Stimulated activated effector memory CD8-positive, alpha-beta T cell treated with anti-CD3 and anti-CD28 coated beads, Interleukin-12 subunit alpha, Interleukin-12 subunit beta, amount 100 ng/mL, for 72 hours (primary cell): ENCODE measurements at regions not wholly inside any gene's neighbourhood (a gene's known extent, or its start where the extent isn't known, plus 50 kb on each side); places are given as distances from the start of the nearest gene placed in this dataset.
A peak's percentile ranks its signal among the peaks of the same experiment; 100 is the strongest.

ENCODE experiments used
- ATAC-seq: fragments of 150-1000 bp; cut with Tn5 transposase; 2 replicates; pipeline ENCODE4 v1.10.0; 2021
- DNase-seq, 2 donors: peaks; one replicate each; pipeline ENCODE4 v3.0.0; 2021 to 2022; ENCODE audit warnings: low spot score in 2 of 2
- H3K27ac Mint-ChIP-seq: one replicate; pipeline ENCODE4 v1.8.0; 2022; ENCODE audit warnings: mild to moderate bottlenecking, mixed read lengths
- H3K36me3 Mint-ChIP-seq: one replicate; pipeline ENCODE4 v1.8.0; 2022; ENCODE audit warnings: mild to moderate bottlenecking, mixed read lengths
- H3K4me1 Mint-ChIP-seq: one replicate; pipeline ENCODE4 v1.8.0; 2022; ENCODE audit warnings: mixed read lengths
- H3K4me3 Mint-ChIP-seq: one replicate; pipeline ENCODE4 v1.8.0; 2022; ENCODE audit warnings: mild to moderate bottlenecking, mixed read lengths
- H3K9me3 Mint-ChIP-seq: one replicate; pipeline ENCODE4 v1.8.0; 2022; ENCODE audit warnings: mixed read lengths

DNA sequence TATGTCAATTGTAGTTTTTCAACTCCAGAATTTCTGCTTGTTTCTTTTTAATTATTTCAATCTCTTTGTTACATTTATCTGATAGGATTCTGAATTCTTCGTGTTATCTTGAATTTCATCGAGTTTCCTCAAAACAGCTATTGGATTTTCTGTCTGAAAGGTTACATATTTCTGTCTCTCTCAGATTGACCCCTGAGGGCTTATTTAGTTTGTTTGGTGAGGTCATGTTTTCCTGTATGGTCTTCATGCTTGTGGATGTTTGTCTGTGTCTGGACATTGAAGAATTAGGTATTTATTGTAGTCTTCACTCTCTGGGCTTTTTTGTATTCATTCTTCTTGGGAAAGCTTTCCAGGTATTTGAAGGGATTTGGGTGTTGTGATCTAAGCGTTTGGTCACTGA is 85.6 kb downstream of the SNAPC1 start:
- no peak overlapping the region for H3K27ac Mint-ChIP-seq
- no peaks in the 10 kb centered on the region for H3K9me3 Mint-ChIP-seq
- no peaks in the 10 kb centered on the region for H3K36me3 Mint-ChIP-seq
- ATAC-seq (no peak), DNase-seq (no peak)
- no peak overlapping the region for H3K4me3 Mint-ChIP-seq
- H3K4me1 Mint-ChIP-seq: no peaks in the 10 kb centered on the region

DNA sequence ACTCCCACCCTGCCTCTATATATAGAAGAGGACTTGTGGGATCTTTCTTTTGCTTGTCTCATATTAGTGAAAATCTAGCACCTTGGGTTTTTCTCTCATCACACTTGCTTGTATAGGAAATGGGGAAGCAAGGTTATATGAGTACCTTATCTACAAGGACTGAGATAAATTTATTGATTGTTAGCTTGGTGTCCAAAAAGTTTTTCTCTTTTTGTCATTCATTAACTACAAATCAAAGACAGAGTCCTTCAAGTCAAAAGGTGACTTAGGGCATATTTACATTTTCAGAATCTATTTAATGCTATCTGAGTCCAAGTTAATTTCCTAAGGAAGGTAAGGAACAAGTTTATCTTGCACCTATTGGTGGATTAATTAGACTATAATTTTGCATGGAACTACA is 92.7 kb downstream of the SNAPC1 start:
- Mint-ChIP-seq H3K27ac (no peak overlapping the region), H3K4me1 (no peaks in the 10 kb centered on the region), H3K36me3 (no peaks in the 10 kb centered on the region), H3K4me3 (no peak overlapping the region), H3K9me3 (no peaks in the 10 kb centered on the region)
- ATAC-seq (no peak), DNase-seq (no peak)

DNA sequence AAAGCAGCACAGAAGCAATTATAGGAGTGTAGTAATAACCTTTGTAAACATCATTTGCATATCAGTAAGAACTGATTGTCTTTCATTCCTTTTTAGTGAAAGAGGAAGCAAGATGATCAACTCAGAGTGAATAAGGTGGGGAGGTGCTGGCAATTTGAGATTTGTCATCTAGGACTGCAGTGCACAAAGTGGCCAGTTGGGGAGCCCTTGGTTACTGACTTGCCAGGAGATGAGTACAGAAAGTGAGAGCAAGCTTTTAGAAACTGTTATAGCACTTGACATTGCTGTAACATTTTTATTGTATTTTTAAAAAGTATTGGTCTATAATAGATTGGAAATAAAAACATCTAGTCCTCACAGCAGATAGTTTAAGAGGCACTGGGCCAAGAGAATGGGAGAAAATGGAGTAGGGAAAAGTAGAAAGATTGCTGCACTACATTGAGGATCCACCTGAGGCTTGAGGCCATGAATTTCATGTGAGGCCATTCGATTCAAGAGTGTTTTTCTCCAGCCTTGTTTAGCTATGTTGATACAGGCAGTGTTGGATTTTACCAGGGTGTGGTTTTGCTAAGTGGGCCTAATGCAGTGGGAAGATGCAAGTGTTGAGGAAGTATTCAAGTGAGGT is 98.2 kb downstream of the SNAPC1 start:
- no peaks in the 10 kb centered on the region for H3K36me3 Mint-ChIP-seq
- no peaks in the 10 kb centered on the region for H3K4me1 Mint-ChIP-seq
- no peak overlapping the region for H3K27ac Mint-ChIP-seq
- no peaks in the 10 kb centered on the region for H3K9me3 Mint-ChIP-seq
- ATAC-seq (peak; percentile 91), DNase-seq (peak; percentile 45 to 82)
- H3K4me3 Mint-ChIP-seq: no peak overlapping the region

DNA sequence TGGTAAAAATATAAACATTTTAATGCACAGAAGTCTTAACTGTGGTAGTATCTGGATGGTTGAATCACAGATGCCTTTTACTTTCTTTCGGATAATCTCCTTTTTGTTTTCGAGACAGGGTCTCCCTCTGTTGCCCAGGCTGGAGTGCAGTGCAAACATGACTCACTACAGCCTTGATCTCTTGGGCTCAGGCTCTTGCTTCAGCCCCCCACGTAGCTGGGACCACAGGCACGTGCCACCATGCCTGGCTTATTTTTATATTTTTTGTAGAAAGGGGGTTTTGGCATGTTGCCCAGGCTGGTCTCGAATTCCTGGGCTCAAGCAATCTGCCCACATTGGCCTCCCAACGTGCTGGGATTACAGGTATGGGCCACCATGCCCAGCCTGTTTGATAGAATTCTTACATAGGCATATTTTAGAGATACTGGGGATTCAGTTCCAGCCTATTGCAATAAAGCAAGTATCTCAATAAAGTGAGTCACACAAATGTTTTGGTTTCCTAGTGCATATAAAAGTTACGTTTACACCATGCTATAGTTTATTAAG is 99.2 kb downstream of the SNAPC1 start:
- H3K4me3 Mint-ChIP-seq: no peak overlapping the region
- H3K9me3 Mint-ChIP-seq: no peaks in the 10 kb centered on the region
- no peak for DNase-seq
- ATAC-seq: no peak
- H3K27ac Mint-ChIP-seq: no peak overlapping the region
- H3K36me3 Mint-ChIP-seq: no peaks in the 10 kb centered on the region
- H3K4me1 Mint-ChIP-seq: no peaks in the 10 kb centered on the region

DNA sequence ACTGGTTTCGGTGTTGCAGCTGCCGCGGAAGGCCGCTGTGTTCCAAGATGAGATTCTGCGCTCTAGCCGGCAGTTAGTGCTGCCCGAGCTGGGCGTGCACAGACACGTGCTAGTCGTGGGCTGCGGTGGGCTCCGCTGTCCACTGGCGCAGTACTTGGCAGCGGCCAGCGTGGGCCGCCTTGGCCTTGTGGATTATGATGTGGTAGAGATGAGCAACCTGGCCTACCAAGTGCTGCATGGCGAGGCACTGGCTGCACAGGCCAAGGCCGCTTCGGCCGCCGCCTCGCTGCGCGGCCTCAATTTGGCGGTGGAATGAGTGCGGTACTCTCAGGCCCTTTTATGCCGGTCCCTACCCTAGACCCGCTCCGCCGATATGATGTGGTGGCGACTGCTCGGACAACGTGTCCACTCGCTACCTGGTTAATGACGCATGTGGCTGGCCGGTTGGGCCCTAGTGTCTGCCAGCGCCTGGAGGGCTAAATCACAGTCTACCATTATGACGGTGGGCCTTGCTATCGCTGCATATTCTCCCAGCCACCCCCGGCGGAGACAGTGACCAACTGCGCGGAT is 102.2 kb downstream of the SNAPC1 start:
- no peak overlapping the region for H3K4me3 Mint-ChIP-seq
- ATAC-seq (no peak), DNase-seq (no peak)
- no peaks in the 10 kb centered on the region for H3K4me1 Mint-ChIP-seq
- no peaks in the 10 kb centered on the region for H3K9me3 Mint-ChIP-seq
- H3K27ac Mint-ChIP-seq: no peak overlapping the region
- H3K36me3 Mint-ChIP-seq: no peaks in the 10 kb centered on the region

DNA sequence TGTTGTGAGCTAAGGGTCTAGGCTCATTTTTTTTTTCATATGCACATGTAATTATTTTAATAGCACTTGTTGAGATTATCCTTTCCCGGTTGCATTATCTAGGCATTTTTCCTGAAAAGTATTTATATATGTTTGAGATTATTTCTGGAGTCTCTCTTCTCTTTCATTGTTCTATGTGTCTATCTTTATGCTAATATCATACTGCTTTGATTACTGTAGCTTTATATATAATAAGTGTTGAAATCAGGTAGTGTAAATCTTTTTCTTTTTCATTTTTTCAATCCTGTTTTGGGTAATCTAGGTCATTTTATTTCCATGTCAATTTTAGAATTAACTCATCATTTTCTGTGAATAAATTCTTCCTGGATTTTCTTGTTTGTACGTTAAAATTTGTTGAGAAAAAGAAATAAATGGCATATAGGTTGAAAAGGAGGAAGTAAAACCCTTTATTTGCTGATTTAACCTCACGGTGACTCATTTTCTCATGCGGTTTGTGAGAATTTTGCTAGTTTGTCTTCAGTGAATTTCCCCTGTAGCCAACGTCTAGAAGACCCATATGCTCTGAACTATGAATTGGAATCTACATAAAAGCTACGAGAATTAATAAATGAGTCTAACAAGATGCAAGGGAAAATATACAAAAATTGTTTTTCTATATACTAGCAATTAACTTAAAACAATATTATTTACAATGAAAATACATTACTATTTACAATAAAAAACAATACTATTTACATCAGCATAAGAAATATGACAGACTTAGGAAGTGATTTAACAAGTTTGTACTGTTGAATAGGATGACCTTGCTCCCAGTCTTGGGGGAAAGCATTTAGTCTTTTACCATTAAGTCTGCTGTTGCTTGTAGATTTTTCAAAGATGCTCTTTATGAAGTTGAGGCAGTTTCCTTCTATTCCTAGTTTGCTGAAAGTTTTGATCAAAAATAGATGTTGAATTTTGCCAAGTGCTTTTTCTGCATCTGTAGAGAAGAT is 105.0 kb downstream of the SNAPC1 start:
- Mint-ChIP-seq H3K4me1 (no peaks in the 10 kb centered on the region), H3K36me3 (no peaks in the 10 kb centered on the region), H3K27ac (no peak overlapping the region), H3K9me3 (peaks cover 14% of the 10 kb centered on the region), H3K4me3 (no peak overlapping the region)
- no peak for DNase-seq
- ATAC-seq: no peak

DNA sequence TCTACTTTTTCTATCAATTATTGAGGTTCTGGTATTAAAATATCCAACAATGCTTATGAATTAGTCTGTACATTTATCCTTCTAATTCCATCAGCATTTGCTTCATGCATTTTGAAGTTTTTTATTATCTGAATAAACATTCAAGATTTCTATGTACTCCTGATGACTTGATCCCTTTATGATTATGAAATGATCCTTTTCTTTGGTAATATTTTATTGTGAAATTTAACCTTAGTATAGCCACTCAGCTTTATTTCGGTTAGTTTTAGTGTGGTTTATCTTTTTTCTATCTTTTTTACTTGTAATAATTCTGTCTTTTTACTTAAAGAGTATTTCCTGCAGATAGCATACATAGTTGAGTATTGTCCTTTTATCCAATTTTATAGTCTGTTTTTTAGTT is 106.6 kb downstream of the SNAPC1 start:
- Mint-ChIP-seq H3K27ac (no peak overlapping the region), H3K4me1 (no peaks in the 10 kb centered on the region), H3K9me3 (peaks cover 14% of the 10 kb centered on the region), H3K4me3 (no peak overlapping the region), H3K36me3 (no peaks in the 10 kb centered on the region)
- DNase-seq: no peak
- ATAC-seq: no peak

DNA sequence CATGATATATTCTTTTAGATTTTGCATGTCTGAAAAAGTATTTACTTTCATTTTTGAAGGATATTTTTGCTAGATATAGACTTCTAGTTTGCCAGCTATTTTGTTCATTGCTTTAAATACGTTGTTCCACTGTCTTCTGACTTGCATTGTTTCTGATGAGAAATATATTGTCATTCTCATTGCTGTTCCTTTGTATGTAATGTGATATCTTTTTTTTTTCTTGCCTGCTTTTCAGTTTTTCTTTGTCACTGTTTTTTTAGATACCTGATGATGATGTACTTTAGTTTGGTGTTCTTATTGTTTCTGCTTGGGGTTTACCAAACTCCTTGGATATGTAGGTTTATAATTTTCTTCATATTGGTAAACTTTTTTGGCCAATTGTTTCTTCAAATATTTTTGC is 107.9 kb downstream of the SNAPC1 start:
- Mint-ChIP-seq H3K9me3 (peaks cover 14% of the 10 kb centered on the region), H3K36me3 (no peaks in the 10 kb centered on the region), H3K27ac (no peak overlapping the region), H3K4me1 (no peaks in the 10 kb centered on the region), H3K4me3 (no peak overlapping the region)
- DNase-seq: no peak
- ATAC-seq: no peak

DNA sequence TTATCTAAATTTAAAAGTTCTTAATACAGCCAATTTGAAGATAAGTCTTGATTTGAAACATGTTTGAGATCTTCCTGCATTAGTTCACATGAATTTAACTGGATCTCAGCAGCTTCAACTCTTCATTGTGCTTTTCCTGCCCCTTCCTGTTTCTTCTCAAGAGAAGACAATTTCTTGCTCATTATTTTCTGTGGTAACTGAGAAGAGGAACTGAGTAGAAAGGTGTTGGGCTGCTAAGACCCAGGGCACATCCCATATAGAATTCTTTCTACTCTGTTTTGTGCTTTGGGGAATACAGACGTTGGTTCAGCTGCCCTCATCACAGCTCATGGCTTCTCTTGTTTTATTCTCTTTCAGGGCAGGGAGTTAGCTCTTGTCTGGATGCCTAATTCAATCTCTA is 110.2 kb downstream of the SNAPC1 start:
- Mint-ChIP-seq H3K4me3 (no peak overlapping the region), H3K36me3 (no peaks in the 10 kb centered on the region), H3K9me3 (peaks cover 14% of the 10 kb centered on the region), H3K4me1 (no peaks in the 10 kb centered on the region), H3K27ac (no peak overlapping the region)
- DNase-seq (no peak), ATAC-seq (no peak)

DNA sequence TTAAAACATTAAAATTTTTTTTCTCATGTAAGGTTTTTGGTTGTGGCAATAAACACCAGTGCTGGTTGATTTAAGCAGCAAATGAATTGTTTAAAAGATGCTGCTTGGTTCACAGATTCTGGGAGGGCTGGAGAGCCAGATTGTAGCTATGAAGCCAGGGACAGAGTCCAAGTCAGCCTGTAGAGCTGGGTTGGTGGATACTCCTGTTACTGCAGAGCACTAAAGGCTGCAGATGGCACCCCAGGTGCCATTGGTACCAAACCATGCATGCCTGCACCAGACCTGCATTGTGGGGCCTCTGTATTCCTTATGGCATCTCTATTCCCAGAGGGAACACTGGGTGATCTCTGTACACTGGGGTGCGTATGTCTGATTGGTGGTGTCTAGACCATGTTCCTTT is 113.3 kb downstream of the SNAPC1 start:
- ATAC-seq: no peak
- Mint-ChIP-seq H3K27ac (no peak overlapping the region), H3K4me1 (no peaks in the 10 kb centered on the region), H3K9me3 (peaks cover 8% of the 10 kb centered on the region), H3K4me3 (no peak overlapping the region), H3K36me3 (no peaks in the 10 kb centered on the region)
- no peak for DNase-seq

DNA sequence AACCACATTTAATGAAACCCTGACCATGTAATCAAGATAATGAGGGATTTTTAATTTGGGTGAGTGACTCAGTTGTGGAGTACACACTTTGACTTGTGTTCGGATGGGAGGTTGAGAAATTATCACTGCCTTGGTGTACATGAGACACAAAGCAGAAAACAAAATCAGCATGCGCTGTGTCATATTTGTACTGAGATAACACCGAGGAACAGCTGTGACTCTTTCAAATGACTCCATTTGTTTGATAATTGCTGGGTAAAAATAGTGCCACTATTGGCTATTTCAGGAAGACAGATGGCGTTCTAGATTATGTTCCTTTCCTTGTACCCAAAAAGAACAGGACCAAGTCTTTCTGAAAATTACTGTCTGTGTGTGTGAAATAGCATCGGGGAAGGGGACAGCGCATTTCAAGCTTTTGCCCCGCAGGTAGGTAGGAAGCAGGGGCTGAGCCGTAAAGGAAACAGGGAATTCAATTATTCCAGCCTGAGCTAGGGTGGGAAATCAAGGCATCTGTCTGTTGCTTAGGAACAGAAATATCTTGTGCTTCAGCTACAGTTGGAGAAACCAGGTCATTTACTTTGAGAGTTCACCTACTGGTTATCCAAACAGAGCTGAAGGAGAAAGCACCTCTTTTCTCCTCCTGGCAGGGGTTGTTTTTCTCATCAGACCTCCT is 114.3 kb downstream of the SNAPC1 start:
- Mint-ChIP-seq H3K27ac (no peak overlapping the region), H3K4me3 (no peak overlapping the region), H3K9me3 (no peaks in the 10 kb centered on the region), H3K4me1 (no peaks in the 10 kb centered on the region), H3K36me3 (no peaks in the 10 kb centered on the region)
- DNase-seq: no peak
- peak; percentile 69 for ATAC-seq

DNA sequence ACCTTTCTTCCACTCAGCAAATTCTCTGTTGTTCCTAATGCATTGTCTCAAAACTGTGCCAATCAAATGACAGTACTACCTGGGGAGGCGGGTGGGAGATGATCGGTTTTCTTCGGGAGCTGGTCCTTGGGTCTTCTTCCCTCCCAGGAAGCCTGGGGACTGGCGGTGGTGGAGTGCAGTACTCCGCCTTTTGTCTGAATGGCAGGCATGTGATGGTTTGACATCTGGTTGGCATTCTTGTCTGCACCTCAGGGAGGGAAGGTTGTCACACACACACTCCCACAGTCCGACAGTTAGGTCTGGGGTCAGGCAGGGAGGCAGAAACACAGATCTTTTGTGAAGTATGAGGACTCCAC is 114.8 kb downstream of the SNAPC1 start:
- no peak for ATAC-seq

DNA sequence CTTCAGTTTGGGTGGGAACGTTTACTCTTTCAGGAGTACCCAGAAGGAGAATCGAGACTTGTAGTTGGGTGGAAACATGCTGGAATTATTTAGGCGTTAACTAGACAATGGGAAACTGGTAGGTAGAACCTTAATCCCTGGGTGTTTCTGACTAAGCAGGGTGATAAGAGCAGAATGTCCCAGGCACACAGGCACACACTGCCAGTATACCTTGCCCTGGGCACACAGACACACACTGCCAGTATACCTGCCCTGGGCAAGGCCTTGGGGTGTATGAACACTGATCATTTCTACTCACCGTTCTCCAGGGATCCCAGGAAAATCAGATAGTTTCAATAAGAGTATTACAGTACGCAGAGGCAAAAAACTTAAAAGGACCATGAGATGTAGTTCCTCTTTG is 115.5 kb downstream of the SNAPC1 start:
- no peak overlapping the region for H3K4me3 Mint-ChIP-seq
- no peak overlapping the region for H3K27ac Mint-ChIP-seq
- H3K9me3 Mint-ChIP-seq: no peaks in the 10 kb centered on the region

More for the DNA sequence above, 114.8 kb downstream of the SNAPC1 start:
- no peaks in the 10 kb centered on the region for H3K36me3 Mint-ChIP-seq
- no peaks in the 10 kb centered on the region for H3K4me1 Mint-ChIP-seq
- no peaks in the 10 kb centered on the region for H3K9me3 Mint-ChIP-seq
- H3K4me3 Mint-ChIP-seq: no peak overlapping the region
- DNase-seq: no peak
- no peak overlapping the region for H3K27ac Mint-ChIP-seq

DNA sequence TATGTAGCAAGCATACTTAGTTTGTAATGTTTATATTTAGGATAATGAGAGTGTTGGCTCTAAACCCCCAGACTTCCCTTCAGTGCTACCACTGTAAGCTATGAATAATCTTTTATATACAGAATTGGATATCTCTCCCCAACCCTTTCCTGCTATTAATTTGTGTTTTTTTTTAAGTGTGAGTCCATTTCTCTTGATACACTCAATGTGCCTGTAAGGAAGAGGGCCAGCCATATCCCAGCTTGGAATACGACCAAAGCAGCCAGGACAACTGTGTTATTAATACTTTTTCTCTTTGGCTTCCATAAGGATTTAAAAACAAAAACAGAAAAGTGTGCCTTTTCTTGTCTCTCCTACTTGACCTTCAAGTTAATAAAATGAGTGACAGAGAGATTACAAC is 116.7 kb downstream of the SNAPC1 start:
- no peak overlapping the region for H3K4me3 Mint-ChIP-seq
- no peaks in the 10 kb centered on the region for H3K9me3 Mint-ChIP-seq
- H3K36me3 Mint-ChIP-seq: no peaks in the 10 kb centered on the region
- H3K4me1 Mint-ChIP-seq: no peaks in the 10 kb centered on the region
- ATAC-seq (no peak), DNase-seq (no peak)
- no peak overlapping the region for H3K27ac Mint-ChIP-seq

More for the DNA sequence above, 115.5 kb downstream of the SNAPC1 start:
- H3K4me1 Mint-ChIP-seq: no peaks in the 10 kb centered on the region
- no peaks in the 10 kb centered on the region for H3K36me3 Mint-ChIP-seq
- ATAC-seq (no peak), DNase-seq (no peak)

DNA sequence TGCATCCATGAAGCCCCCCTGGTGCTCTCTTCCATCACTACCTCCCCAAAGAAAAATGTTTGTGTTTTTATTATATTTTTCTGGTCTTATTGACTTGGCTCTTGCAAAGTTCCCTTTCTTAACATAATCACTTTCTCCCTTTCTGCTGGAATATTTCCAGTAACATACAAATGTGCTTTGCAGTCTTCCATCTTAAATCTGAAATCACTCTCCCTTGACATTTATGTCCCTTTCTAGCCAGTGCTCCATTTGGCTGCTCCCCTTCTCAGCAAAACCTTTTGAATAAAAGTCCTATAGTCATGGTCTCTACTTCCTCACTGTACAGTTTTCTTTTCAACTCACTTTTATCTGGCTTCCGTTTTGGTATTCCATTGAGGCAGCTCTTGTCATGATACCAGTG is 118.8 kb downstream of the SNAPC1 start:
- DNase-seq: no peak
- Mint-ChIP-seq H3K4me3 (no peak overlapping the region), H3K36me3 (no peaks in the 10 kb centered on the region), H3K9me3 (no peaks in the 10 kb centered on the region), H3K4me1 (no peaks in the 10 kb centered on the region), H3K27ac (no peak overlapping the region)
- no peak for ATAC-seq
